ENCODE measurements at regions not wholly inside any gene's neighbourhood (a gene's known extent, or its start where the extent isn't known, plus 50 kb on each side); places are given as distances from the start of the nearest gene placed in this dataset.

- Histone ChIP-seq H3K27me3 (ENCODE audit: insufficient read depth, low read length) (no peaks in the 10 kb centered on the region), H2AK5ac (ENCODE audit: insufficient read length, low read length) (no peak overlapping the region), H2BK20ac (ENCODE audit: low read depth, low read length, poor library complexity, severe bottlenecking) (no peak overlapping the region), H4K91ac (ENCODE audit: insufficient read length, low read depth, low read length) (no peak overlapping the region), H3K14ac (ENCODE audit: insufficient read depth, low read length) (no peak overlapping the region), H3K9me3 (ENCODE audit: control insufficient read depth, low read depth, low read length) (no peaks in the 10 kb centered on the region), H2BK15ac (ENCODE audit: low read depth, low read length) (no peak overlapping the region), H3K23me2 (ENCODE audit: insufficient read length, low read depth, low read length, poor library complexity, severe bottlenecking) (no peaks in the 10 kb centered on the region), H2BK5ac (ENCODE audit: insufficient read length, low read length) (no peak overlapping the region), H2BK120ac (ENCODE audit: low read depth, low read length, poor library complexity, severe bottlenecking) (no peak overlapping the region), H4K20me1 (ENCODE audit: control insufficient read depth, insufficient read depth, insufficient read length) (no peaks in the 10 kb centered on the region), H3K56ac (ENCODE audit: insufficient read length, low read depth, low read length) (no peak overlapping the region), H3K23ac (ENCODE audit: insufficient read length, low read depth, low read length) (no peak overlapping the region), H3K4me2 (ENCODE audit: insufficient read depth, insufficient read length, low read length) (no peak overlapping the region), H3K27ac (ENCODE audit: insufficient read length, low read depth, low read length) (no peak overlapping the region), H2AFZ (ENCODE audit: low read length) (no peak overlapping the region), H3K4me1 (ENCODE audit: insufficient read depth, low read length) (no peaks in the 10 kb centered on the region), H2BK12ac (ENCODE audit: insufficient read length, low read depth, low read length) (no peak overlapping the region), H3K79me1 (ENCODE audit: insufficient read depth, low read depth, low read length, poor library complexity, severe bottlenecking) (no peaks in the 10 kb centered on the region), H3T11ph (ENCODE audit: low read length) (no peak overlapping the region), H3K4ac (ENCODE audit: low read depth, low read length) (no peak overlapping the region), H3K18ac (ENCODE audit: insufficient read length, low read depth, low read length) (no peak overlapping the region), H4K5ac (ENCODE audit: insufficient read length, low read depth, low read length) (no peak overlapping the region), H3K79me2 (ENCODE audit: insufficient read depth, low read length) (no peaks in the 10 kb centered on the region), H4K8ac (replicated peaks; ENCODE audit: insufficient read length, low read depth, low read length) (no peak overlapping the region), H3K9ac (ENCODE audit: extremely low read depth, insufficient read length, low read length) (no peak overlapping the region)
- no peak overlapping the region for H3K4me3 Mint-ChIP-seq
- H3K4me1 Mint-ChIP-seq: 0 out of 4 replicates have a peak, but pooled peaks cover 0 to 4% of the 10 kb centered on the region in 2 experiments
- no peak for TF ChIP-seq CTCF (conservative IDR thresholded peaks at IDR 0.05)
- peaks cover 4% of the 10 kb centered on the region for H3K27me3 Mint-ChIP-seq (ENCODE audit: low read depth)
- no peaks in the 10 kb centered on the region for H3K9me3 Mint-ChIP-seq
- no peaks in the 10 kb centered on the region; a peak in 1 of 7 replicates for H3K36me3 Mint-ChIP-seq (ENCODE audit: insufficient read depth in 1 of 3, low read depth in 3 of 3)
- no CpG with 5 or more reads among the region's 1 CpG for WGBS (ENCODE audit: extremely low coverage, insufficient read length, low lambda C conversion rate)
- no peak overlapping the region for H3K27ac Mint-ChIP-seq
- DNase-seq: no peak
These were observed 100.0 kb downstream of the ADAMTS15 start for GRCh38 chr11:130548491-130548833.

Data from H9 (cell line).